Ovary (tissue), 3 donors: ENCODE measurements at regions not wholly inside any gene's neighbourhood (a gene's known extent, or its start where the extent isn't known, plus 50 kb on each side); places are given as distances from the start of the nearest gene placed in this dataset.

Source experiments
- POLR2A ChIP-seq: fragments of 450-650 bp; IDR thresholded peaks from one replicate; pipeline ENCODE4 v1.6.1; 2017; ENCODE audit warnings: antibody characterized with exemption, mild to moderate bottlenecking, moderate library complexity
- TF ChIP-seq, protein P1 (sequence below), 3 donors: fragments of 450-650 bp in 2 of 3; fragments of 200-600 bp in 1 of 3; IDR thresholded peaks; one replicate each; pipeline versions ENCODE4 v1.5.1 to v1.8.0; 2016 to 2022; ENCODE audit warnings: antibody characterized with exemption in 3 of 3, mild to moderate bottlenecking in 1 of 3
- donor health status: DM: no; HTN: no; CAD: no.

DNA sequence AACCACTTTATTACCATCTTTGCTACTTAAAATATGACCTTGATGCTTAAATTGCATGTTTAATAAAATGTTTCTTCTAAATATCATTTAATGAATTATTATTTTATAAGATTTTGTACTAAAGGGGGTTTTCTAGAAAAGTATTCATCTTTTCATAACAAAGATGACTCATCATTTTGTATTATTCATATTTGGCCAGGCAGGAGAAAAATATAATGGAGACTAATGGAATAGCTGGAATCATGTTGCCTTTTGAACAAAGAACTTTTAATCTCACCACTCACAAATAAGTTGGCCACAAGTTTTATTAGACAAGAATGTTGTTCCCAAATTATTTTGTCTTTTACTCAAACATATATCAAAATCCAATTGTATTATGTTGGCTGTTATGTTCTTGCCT, 882.4 kb downstream of the DSC3 start:
- TF ChIP-seq, protein P1, sequence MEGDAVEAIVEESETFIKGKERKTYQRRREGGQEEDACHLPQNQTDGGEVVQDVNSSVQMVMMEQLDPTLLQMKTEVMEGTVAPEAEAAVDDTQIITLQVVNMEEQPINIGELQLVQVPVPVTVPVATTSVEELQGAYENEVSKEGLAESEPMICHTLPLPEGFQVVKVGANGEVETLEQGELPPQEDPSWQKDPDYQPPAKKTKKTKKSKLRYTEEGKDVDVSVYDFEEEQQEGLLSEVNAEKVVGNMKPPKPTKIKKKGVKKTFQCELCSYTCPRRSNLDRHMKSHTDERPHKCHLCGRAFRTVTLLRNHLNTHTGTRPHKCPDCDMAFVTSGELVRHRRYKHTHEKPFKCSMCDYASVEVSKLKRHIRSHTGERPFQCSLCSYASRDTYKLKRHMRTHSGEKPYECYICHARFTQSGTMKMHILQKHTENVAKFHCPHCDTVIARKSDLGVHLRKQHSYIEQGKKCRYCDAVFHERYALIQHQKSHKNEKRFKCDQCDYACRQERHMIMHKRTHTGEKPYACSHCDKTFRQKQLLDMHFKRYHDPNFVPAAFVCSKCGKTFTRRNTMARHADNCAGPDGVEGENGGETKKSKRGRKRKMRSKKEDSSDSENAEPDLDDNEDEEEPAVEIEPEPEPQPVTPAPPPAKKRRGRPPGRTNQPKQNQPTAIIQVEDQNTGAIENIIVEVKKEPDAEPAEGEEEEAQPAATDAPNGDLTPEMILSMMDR (IDR thresholded peaks at IDR 0.05): no peak
- TF ChIP-seq POLR2A: no peak
